Progenitor cell of endocrine pancreas (in vitro differentiated cells): ENCODE measurements at regions not wholly inside any gene's neighbourhood (a gene's known extent, or its start where the extent isn't known, plus 50 kb on each side); places are given as distances from the start of the nearest gene placed in this dataset.
"Not testable (repeated sequence)": the region's sequence is repeated elsewhere in the genome, so short reads cannot be mapped to it uniquely, and the experiment has no call there.

ENCODE experiments used
- DNase-seq: peaks from one replicate; pipeline ENCODE4 v3.0.0; 2021; ENCODE audit warnings: low spot score; ENCODE audit not compliant: unreplicated experiment
- H3K27ac Mint-ChIP-seq: 2 replicates; pipeline ENCODE4 v1.8.0; 2021; ENCODE audit warnings: mild to moderate bottlenecking, moderate library complexity, mixed read lengths
- H3K27me3 Mint-ChIP-seq: 2 replicates; pipeline ENCODE4 v1.8.0; 2021; ENCODE audit warnings: mixed read lengths
- H3K36me3 Mint-ChIP-seq: 2 replicates; pipeline ENCODE4 v1.8.0; 2022; ENCODE audit warnings: mixed read lengths; ENCODE audit not compliant: insufficient read depth
- H3K4me1 Mint-ChIP-seq: 2 replicates; pipeline ENCODE4 v1.8.0; 2021; ENCODE audit warnings: low read depth, mixed read lengths
- H3K4me3 Mint-ChIP-seq: 2 replicates; pipeline ENCODE4 v1.8.0; 2021; ENCODE audit warnings: low read depth, mild to moderate bottlenecking, moderate library complexity, mixed read lengths
- H3K9me3 Mint-ChIP-seq: 2 replicates; pipeline ENCODE4 v1.8.0; 2021; ENCODE audit warnings: low read depth, mixed read lengths
- CTCF ChIP-seq: fragments of 200-600 bp; sonication (generic); IDR thresholded peaks from one replicate; pipeline ENCODE4 v1.5.0; 2021; ENCODE audit warnings: antibody characterized with exemption, mild to moderate bottlenecking; ENCODE audit not compliant: unreplicated experiment

GRCh38 chr1:90220496-90220895 is 225.6 kb downstream of the ZNF326 start:
- Mint-ChIP-seq H3K4me1 (peaks cover 14% of the 10 kb centered on the region), H3K36me3 (peaks cover 6% of the 10 kb centered on the region), H3K27me3 (peaks cover 7% of the 10 kb centered on the region), H3K4me3 (peak overlapping the region; percentile 81), H3K27ac (no peak overlapping the region), H3K9me3 (peaks cover 10% of the 10 kb centered on the region)
- no peak for TF ChIP-seq CTCF
- no peak for DNase-seq

- not testable (repeated sequence) for DNase-seq, H3K9me3 Mint-ChIP-seq, H3K27me3 Mint-ChIP-seq, H3K36me3 Mint-ChIP-seq
- Mint-ChIP-seq H3K4me3 (peak overlapping the region; percentile 81), H3K27ac (peak overlapping the region; percentile 95), H3K4me1 (peaks cover 14% of the 10 kb centered on the region)
Measured at GRCh38 chr1:90219166-90219871, 224.4 kb downstream of the ZNF326 start.

GRCh38 chr1:90210633-90211491 is 216.0 kb downstream of the ZNF326 start:
- Mint-ChIP-seq H3K36me3 (no peaks in the 10 kb centered on the region), H3K9me3 (no peaks in the 10 kb centered on the region), H3K4me3 (no peak overlapping the region), H3K4me1 (peaks cover 15% of the 10 kb centered on the region), H3K27me3 (peaks cover 26% of the 10 kb centered on the region), H3K27ac (no peak overlapping the region)
- DNase-seq: no peak
- no peak for TF ChIP-seq CTCF

GRCh38 chr1:90208949-90209348 is 214.0 kb downstream of the ZNF326 start:
- no peak for TF ChIP-seq CTCF
- Mint-ChIP-seq H3K27ac (no peak overlapping the region), H3K4me1 (peaks cover 15% of the 10 kb centered on the region), H3K4me3 (no peak overlapping the region), H3K27me3 (peaks cover 42% of the 10 kb centered on the region), H3K9me3 (no peaks in the 10 kb centered on the region), H3K36me3 (no peaks in the 10 kb centered on the region)
- no peak for DNase-seq

- H3K4me1 Mint-ChIP-seq: peaks cover 8% of the 10 kb centered on the region
- H3K27ac Mint-ChIP-seq: no peak overlapping the region
- no peaks in the 10 kb centered on the region for H3K36me3 Mint-ChIP-seq
- peaks cover 66% of the 10 kb centered on the region for H3K27me3 Mint-ChIP-seq
- no peak for DNase-seq
- no peak for TF ChIP-seq CTCF
- H3K4me3 Mint-ChIP-seq: no peak overlapping the region
- no peaks in the 10 kb centered on the region for H3K9me3 Mint-ChIP-seq
Measured at GRCh38 chr1:90206260-90206659, 211.3 kb downstream of the ZNF326 start.

- Mint-ChIP-seq H3K4me3 (no peak overlapping the region), H3K36me3 (no peaks in the 10 kb centered on the region), H3K9me3 (no peaks in the 10 kb centered on the region), H3K4me1 (peaks cover 4% of the 10 kb centered on the region), H3K27me3 (peaks cover 76% of the 10 kb centered on the region), H3K27ac (no peak overlapping the region)
- no peak for DNase-seq
- TF ChIP-seq CTCF: no peak
Measured at GRCh38 chr1:90204780-90205179, 209.9 kb downstream of the ZNF326 start.
